WI38 (cell line): ENCODE measurements at regions not wholly inside any gene's neighbourhood (a gene's known extent, or its start where the extent isn't known, plus 50 kb on each side); places are given as distances from the start of the nearest gene placed in this dataset.

Source experiments
- H3K4me3 ChIP-seq: 2 replicates; pipeline ENCODE4 v1.5.1; 2011; ENCODE audit warnings: low read depth, mild to moderate bottlenecking, control low read depth, low read length
- TF ChIP-seq, protein P1 (sequence below): IDR thresholded peaks from 2 replicates; pipeline ENCODE4 v1.5.1; 2012; ENCODE audit warnings: low read depth, mild to moderate bottlenecking, control low read depth, low read length

DNA sequence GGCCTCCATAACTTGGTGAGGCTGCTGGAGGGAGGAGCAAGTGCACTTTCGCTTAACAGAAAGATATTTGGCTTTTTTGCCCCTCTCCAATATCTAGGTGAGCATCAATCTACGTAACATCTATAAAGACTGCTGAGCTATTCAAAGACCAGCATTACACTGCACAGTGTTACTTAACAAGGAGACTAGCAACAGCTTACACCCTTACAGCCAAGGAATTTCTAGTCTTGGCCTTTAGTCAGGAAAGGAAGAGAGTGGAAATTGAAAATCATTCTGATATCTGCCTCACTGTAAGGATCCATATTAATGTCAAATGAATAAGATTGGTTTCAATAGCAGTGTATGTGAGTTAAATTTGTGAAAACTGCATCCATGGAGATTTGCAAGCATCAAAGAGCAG, 163.9 kb upstream of the DUSP10 start:
- no peak overlapping the region for H3K4me3 ChIP-seq
- TF ChIP-seq, protein P1, sequence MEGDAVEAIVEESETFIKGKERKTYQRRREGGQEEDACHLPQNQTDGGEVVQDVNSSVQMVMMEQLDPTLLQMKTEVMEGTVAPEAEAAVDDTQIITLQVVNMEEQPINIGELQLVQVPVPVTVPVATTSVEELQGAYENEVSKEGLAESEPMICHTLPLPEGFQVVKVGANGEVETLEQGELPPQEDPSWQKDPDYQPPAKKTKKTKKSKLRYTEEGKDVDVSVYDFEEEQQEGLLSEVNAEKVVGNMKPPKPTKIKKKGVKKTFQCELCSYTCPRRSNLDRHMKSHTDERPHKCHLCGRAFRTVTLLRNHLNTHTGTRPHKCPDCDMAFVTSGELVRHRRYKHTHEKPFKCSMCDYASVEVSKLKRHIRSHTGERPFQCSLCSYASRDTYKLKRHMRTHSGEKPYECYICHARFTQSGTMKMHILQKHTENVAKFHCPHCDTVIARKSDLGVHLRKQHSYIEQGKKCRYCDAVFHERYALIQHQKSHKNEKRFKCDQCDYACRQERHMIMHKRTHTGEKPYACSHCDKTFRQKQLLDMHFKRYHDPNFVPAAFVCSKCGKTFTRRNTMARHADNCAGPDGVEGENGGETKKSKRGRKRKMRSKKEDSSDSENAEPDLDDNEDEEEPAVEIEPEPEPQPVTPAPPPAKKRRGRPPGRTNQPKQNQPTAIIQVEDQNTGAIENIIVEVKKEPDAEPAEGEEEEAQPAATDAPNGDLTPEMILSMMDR, result no peak

- TF ChIP-seq, protein P1, result no peak
- H3K4me3 ChIP-seq, result no peak overlapping the region
These were observed 162.4 kb upstream of the DUSP10 start for GRCh38 chr1:221904319-221904718.

DNA sequence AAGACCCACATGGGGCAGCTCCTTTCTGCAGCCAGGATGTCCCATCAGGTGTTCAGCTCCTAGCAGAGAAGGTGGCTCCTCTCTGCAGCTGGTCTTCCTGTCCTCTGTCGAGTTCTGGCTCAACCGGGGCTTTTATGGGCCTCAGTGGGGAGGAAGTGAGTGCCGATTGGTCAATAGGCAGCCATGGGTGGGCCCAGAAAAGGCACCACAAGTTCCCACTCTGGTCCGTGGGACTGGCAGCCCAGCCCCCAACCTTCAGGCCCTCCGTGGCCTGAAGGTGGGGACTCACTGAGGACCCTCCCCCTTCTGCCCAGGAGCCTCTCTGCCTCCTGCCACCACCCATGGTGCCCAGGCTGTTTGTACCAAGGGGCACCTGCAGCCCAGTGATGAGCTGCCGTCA, 161.7 kb upstream of the DUSP10 start:
- no peak overlapping the region for H3K4me3 ChIP-seq

GRCh38 chr1:221902961-221903360, 161.1 kb upstream of the DUSP10 start:
- no peak overlapping the region for H3K4me3 ChIP-seq
- TF ChIP-seq, protein P1, result no peak

More for the DNA sequence above, 161.7 kb upstream of the DUSP10 start:
- TF ChIP-seq, protein P1, result no peak

GRCh38 chr1:221900678-221901077, 158.8 kb upstream of the DUSP10 start:
- TF ChIP-seq, protein P1, result no peak
- H3K4me3 ChIP-seq, result no peak overlapping the region

GRCh38 chr1:221897321-221897721, 155.4 kb upstream of the DUSP10 start:
- H3K4me3 ChIP-seq, result no peak overlapping the region
- TF ChIP-seq, protein P1, result no peak

GRCh38 chr1:221892301-221892830, 150.5 kb upstream of the DUSP10 start:
- TF ChIP-seq, protein P1, result no peak

More at GRCh38 chr1:221892301-221892830, 150.5 kb upstream of the DUSP10 start:
- no peak overlapping the region for H3K4me3 ChIP-seq
